Fibroblast of lung (primary cell): ENCODE measurements at regions not wholly inside any gene's neighbourhood (a gene's known extent, or its start where the extent isn't known, plus 50 kb on each side); places are given as distances from the start of the nearest gene placed in this dataset.

Experiments
- DNase-seq, 2 donors: peaks; one replicate each; pipeline versions ENCODE4 v3.0.0 to v3.0.0-alpha.2; 2010; ENCODE audit warnings: low read depth in 2 of 2
- H2AFZ ChIP-seq: 2 replicates; pipeline ENCODE4 v1.5.1; 2012; ENCODE audit warnings: low read length, control low read depth, inconsistent platforms
- H3K27ac ChIP-seq: 2 replicates; pipeline ENCODE4 v1.5.1; 2011; ENCODE audit warnings: low read length, control low read depth; ENCODE audit not compliant: insufficient read depth
- H3K27me3 ChIP-seq: 2 replicates; pipeline ENCODE4 v1.5.1; 2011; ENCODE audit warnings: mild to moderate bottlenecking, low read length; ENCODE audit not compliant: control insufficient read depth, insufficient read depth
- H3K36me3 ChIP-seq: 2 replicates; pipeline ENCODE4 v1.5.1; 2011; ENCODE audit warnings: low read length; ENCODE audit not compliant: control insufficient read depth, insufficient read depth
- H3K4me1 ChIP-seq: 2 replicates; pipeline ENCODE4 v1.5.1; 2011; ENCODE audit warnings: low read length; ENCODE audit not compliant: control insufficient read depth, insufficient read depth; ENCODE audit errors: extremely low read depth
- H3K4me2 ChIP-seq: 2 replicates; pipeline ENCODE4 v1.5.1; 2011; ENCODE audit warnings: low read length, control low read depth; ENCODE audit not compliant: insufficient read depth; ENCODE audit errors: extremely low read depth
- H3K4me3 ChIP-seq, 4 experiments: fragments of 200-600 bp in 1 of 4; sonication (generic) in 1 of 4; replicated peaks in 1 of 4; 2 replicates each; pipeline ENCODE4 v1.5.1; 2011 to 2016; ENCODE audit warnings: low read length in 4 of 4, low read depth in 3 of 4, mild to moderate bottlenecking in 3 of 4, control low read depth in 2 of 4, inconsistent platforms in 1 of 4, mixed read lengths in 1 of 4; ENCODE audit not compliant: insufficient read depth in 1 of 4; ENCODE audit errors: control extremely low read depth in 1 of 4
- H3K79me2 ChIP-seq: 2 replicates; pipeline ENCODE4 v1.5.1; 2012; ENCODE audit warnings: mild to moderate bottlenecking, low read length, inconsistent platforms; ENCODE audit not compliant: control insufficient read depth, insufficient read depth
- H3K9ac ChIP-seq: 2 replicates; pipeline ENCODE4 v1.5.1; 2011; ENCODE audit warnings: mild to moderate bottlenecking, low read length, control low read depth; ENCODE audit not compliant: insufficient read depth
- H3K9me3 ChIP-seq: 2 replicates; pipeline ENCODE4 v1.5.1; 2012; ENCODE audit warnings: low read depth, low read length; ENCODE audit not compliant: control insufficient read depth, insufficient read depth
- H4K20me1 ChIP-seq: 2 replicates; pipeline ENCODE4 v1.5.1; 2011; ENCODE audit warnings: low read length; ENCODE audit not compliant: control insufficient read depth, insufficient read depth; ENCODE audit errors: extremely low read depth
- CTCF ChIP-seq, 2 donors: IDR thresholded peaks in 1 of 2; conservative IDR thresholded peaks in 1 of 2; 1 replicate in 1 of 2; 2 replicates in 1 of 2; pipeline ENCODE4 v1.5.1; 2011 to 2012; ENCODE audit warnings: low read length in 2 of 2, control low read depth in 1 of 2, inconsistent platforms in 1 of 2, low read depth in 1 of 2, mild to moderate bottlenecking in 1 of 2
- EZH2 ChIP-seq: IDR thresholded peaks from 2 replicates; pipeline ENCODE4 v1.5.1; 2012; ENCODE audit warnings: low read length, control low read depth, mild to moderate bottlenecking; ENCODE audit errors: missing control alignments

GRCh38 chr6:15924893-15925292 is 204.0 kb upstream of the MYLIP start:
- Histone ChIP-seq H2AFZ (no peak overlapping the region), H4K20me1 (no peaks in the 10 kb centered on the region), H3K4me3 (no peak overlapping the region), H3K9ac (no peak overlapping the region), H3K36me3 (no peaks in the 10 kb centered on the region), H3K9me3 (no peaks in the 10 kb centered on the region), H3K4me1 (no peaks in the 10 kb centered on the region), H3K27ac (no peak overlapping the region), H3K27me3 (no peaks in the 10 kb centered on the region), H3K79me2 (no peaks in the 10 kb centered on the region), H3K4me2 (no peak overlapping the region)
- no peak for DNase-seq
- TF ChIP-seq CTCF (conservative IDR thresholded peaks at IDR 0.05 in 1 of 2, IDR thresholded peaks at IDR 0.05 in 1 of 2; ENCODE audit: low read depth in 1 of 2, low read length in 2 of 2) (no peak), EZH2 (no peak)

DNA sequence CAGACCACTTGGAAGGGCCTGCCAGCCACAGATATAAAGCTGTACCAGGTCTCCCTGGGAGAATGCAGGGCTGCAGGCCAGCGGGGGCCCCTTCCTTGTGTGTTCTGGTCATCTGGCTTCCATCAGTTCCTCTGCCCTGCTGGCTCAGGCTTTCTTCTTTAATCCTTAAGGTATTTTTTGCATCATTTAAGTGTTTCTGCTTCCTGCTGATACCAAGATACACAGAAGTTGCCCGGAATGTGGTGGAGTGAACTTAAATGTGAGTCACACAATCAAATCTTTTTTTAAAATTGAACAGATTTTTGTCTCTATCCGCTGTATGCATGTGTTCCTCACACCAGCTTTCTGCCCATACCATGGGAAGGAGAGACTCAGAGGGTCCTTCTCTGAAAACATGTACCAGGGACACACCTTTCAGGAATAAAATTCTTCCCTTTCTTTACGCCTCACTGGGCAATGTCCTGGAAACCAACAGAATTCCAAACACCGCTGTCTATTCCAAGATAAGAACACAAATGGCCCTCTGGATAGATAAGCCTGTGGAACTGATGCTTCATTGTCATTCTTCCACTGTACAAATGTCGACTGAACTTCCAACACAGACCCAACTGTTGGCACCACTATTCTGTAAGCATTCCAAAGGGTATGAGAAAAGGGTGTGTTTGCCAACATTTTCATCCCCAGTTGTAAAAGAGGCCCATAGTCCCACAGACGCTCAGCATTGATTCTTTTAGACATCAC is 206.2 kb upstream of the MYLIP start:
- TF ChIP-seq EZH2 = no peak
- TF ChIP-seq CTCF (conservative IDR thresholded peaks at IDR 0.05 in 1 of 2, IDR thresholded peaks at IDR 0.05 in 1 of 2; ENCODE audit: low read depth in 1 of 2, low read length in 2 of 2) = no peak
- peak in 1 of 2 donors; percentile 67 for DNase-seq
- no peaks in the 10 kb centered on the region for H3K4me1 ChIP-seq
- no peaks in the 10 kb centered on the region for H3K9me3 ChIP-seq
- no peak overlapping the region for H3K9ac ChIP-seq
- H3K4me3 ChIP-seq = no peak overlapping the region
- H4K20me1 ChIP-seq = no peaks in the 10 kb centered on the region
- H3K27me3 ChIP-seq = no peaks in the 10 kb centered on the region
- no peak overlapping the region for H3K4me2 ChIP-seq
- H3K27ac ChIP-seq = no peak overlapping the region
- no peak overlapping the region for H2AFZ ChIP-seq
- H3K79me2 ChIP-seq = no peaks in the 10 kb centered on the region
- H3K36me3 ChIP-seq = no peaks in the 10 kb centered on the region

- Histone ChIP-seq H3K27me3 (no peaks in the 10 kb centered on the region), H4K20me1 (no peaks in the 10 kb centered on the region), H3K36me3 (no peaks in the 10 kb centered on the region), H3K4me2 (no peak overlapping the region), H3K9me3 (no peaks in the 10 kb centered on the region), H3K9ac (no peak overlapping the region), H3K4me3 (no peak overlapping the region), H2AFZ (no peak overlapping the region), H3K27ac (no peak overlapping the region), H3K79me2 (no peaks in the 10 kb centered on the region), H3K4me1 (no peaks in the 10 kb centered on the region)
- TF ChIP-seq CTCF (conservative IDR thresholded peaks at IDR 0.05 in 1 of 2, IDR thresholded peaks at IDR 0.05 in 1 of 2; ENCODE audit: low read depth in 1 of 2, low read length in 2 of 2) = no peak
- no peak for TF ChIP-seq EZH2
- DNase-seq = peak in 1 of 2 donors; percentile 54
These were observed 207.6 kb upstream of the MYLIP start for GRCh38 chr6:15921243-15921642.
